Choroid plexus epithelial cell (primary cell): ENCODE measurements at regions not wholly inside any gene's neighbourhood (a gene's known extent, or its start where the extent isn't known, plus 50 kb on each side); places are given as distances from the start of the nearest gene placed in this dataset.

ENCODE experiments used
- DNase-seq: peaks from one replicate; pipeline ENCODE4 v3.0.0-alpha.2; 2010; ENCODE audit warnings: low read depth
- H3K4me3 ChIP-seq: 2 replicates; pipeline ENCODE4 v1.5.1; 2011; ENCODE audit warnings: low read depth, mild to moderate bottlenecking, control low read depth, low read length, moderate library complexity
- TF ChIP-seq, protein P1 (sequence below): conservative IDR thresholded peaks from 2 replicates; pipeline ENCODE4 v1.5.1; 2011; ENCODE audit warnings: low read depth, mild to moderate bottlenecking, control low read depth, inconsistent platforms, low read length, moderate library complexity

DNA sequence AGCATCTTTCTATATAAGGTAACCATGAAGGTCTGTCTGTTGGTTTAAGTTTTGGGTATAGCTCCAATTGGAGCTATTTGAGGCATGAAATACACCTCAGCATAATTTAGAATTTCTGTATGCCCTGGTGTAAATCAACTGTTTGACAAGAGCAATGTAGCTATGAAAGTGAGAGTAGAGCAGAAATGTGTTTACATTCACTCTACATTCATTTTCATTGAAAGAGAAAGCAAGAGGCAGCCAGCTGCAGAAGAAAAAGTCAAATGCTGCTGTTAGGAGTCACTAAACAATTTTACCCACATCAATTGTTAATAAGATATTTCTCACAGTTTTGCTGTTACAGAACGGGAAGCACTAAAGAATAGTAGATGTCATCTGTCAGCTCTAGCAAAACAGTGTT is 252.5 kb downstream of the SLC6A15 start:
- no peak for DNase-seq
- TF ChIP-seq, protein P1, sequence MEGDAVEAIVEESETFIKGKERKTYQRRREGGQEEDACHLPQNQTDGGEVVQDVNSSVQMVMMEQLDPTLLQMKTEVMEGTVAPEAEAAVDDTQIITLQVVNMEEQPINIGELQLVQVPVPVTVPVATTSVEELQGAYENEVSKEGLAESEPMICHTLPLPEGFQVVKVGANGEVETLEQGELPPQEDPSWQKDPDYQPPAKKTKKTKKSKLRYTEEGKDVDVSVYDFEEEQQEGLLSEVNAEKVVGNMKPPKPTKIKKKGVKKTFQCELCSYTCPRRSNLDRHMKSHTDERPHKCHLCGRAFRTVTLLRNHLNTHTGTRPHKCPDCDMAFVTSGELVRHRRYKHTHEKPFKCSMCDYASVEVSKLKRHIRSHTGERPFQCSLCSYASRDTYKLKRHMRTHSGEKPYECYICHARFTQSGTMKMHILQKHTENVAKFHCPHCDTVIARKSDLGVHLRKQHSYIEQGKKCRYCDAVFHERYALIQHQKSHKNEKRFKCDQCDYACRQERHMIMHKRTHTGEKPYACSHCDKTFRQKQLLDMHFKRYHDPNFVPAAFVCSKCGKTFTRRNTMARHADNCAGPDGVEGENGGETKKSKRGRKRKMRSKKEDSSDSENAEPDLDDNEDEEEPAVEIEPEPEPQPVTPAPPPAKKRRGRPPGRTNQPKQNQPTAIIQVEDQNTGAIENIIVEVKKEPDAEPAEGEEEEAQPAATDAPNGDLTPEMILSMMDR = no peak
- H3K4me3 ChIP-seq = no peak overlapping the region

DNA sequence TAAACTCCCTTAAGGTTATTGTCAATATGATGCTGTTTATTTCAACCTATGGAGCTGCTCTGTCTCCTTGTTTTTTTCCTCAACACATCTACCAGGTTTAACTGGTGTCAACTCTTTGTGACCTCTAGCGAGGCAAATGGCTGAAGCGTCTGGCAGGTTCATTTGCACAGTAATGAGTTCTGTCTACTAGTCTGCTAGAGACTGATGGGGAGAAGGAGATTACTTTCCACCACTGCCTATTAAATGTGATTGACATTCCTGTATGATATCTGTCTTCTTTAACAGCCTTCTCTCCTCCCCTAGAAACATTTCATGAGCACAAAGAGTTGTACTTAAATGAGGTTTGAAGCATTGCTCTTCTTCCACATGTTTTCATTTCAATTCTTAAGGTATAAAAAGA is 253.7 kb downstream of the SLC6A15 start:
- DNase-seq = no peak
- H3K4me3 ChIP-seq = no peak overlapping the region
- TF ChIP-seq, protein P1 = no peak

DNA sequence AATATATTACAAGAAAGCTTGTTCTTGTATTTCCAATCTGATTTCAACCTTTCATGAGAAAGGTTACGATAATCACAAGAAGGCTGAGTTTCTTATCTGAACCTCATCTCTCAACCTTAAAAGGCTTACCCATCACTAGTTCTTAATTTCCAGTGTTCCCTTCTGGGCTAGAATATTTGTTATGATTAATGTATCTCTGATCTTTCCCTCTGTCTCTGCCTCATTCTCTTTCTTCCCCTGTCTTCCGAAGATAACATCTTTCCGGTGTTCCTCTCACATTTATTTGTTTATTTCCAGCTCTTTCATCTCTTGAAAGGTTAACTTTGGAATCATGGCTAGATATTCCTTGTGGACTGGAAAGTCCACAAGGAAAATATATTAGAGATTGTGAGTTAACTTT is 255.9 kb downstream of the SLC6A15 start:
- TF ChIP-seq, protein P1 = no peak
- no peak for DNase-seq
- H3K4me3 ChIP-seq = no peak overlapping the region

DNA sequence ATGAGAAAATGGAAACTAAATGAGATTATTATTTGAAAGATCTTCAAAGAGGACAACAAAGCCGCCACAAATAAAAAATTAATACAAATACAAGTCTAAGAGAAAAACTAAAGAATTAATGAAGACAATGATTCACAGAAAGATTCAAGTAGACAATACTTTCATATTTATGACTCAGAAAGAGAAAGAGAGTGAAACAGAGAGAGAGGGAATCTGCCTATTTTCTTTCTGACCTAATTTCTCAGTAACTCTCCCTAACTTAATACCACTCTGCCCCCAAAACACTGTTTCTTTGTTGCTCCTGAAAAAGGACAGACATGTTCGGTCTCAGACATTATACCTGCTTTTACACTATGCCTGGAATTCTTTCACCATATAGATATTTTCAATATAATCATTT is 259.1 kb downstream of the SLC6A15 start:
- H3K4me3 ChIP-seq = no peak overlapping the region
- TF ChIP-seq, protein P1 = no peak
- DNase-seq = no peak

DNA sequence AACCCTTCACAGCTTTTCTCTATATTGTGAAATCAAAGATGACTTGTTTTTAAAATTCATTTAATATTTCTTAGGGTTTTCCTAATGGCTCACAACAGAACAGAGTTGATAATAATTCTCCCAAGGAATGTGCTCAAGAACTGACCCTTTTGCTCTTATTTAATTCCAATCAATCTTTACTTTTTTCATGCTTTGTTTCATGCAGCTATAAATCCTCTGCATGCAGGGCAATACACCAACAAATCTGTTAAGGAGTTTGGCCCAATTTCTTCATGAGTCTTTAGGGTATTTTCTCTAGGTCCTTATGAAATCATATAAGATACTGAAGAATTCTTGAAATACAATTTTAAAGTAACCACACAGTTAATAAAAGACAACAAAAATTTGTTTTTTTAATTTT is 264.2 kb downstream of the SLC6A15 start:
- no peak for DNase-seq
- TF ChIP-seq, protein P1 = no peak
- H3K4me3 ChIP-seq = no peak overlapping the region

DNA sequence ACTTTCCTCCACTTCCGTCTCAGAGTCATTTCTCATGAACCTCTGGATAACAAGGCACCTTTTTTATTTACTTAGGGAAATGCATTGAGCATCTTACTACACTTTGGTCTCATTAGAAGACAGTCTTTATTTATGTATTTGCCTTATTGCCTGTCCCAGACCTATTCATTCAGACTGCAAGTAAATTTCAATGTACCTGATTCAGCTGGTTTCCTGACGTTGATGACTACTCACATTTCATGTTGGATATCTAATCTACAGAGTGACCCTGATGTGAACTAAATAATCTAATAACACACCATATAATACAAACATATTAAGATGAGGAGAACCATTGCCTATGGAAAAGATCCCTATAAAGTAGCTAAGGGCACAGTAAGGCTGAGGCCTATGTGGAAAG is 267.7 kb downstream of the SLC6A15 start:
- no peak overlapping the region for H3K4me3 ChIP-seq
- DNase-seq = no peak
- TF ChIP-seq, protein P1 = no peak

DNA sequence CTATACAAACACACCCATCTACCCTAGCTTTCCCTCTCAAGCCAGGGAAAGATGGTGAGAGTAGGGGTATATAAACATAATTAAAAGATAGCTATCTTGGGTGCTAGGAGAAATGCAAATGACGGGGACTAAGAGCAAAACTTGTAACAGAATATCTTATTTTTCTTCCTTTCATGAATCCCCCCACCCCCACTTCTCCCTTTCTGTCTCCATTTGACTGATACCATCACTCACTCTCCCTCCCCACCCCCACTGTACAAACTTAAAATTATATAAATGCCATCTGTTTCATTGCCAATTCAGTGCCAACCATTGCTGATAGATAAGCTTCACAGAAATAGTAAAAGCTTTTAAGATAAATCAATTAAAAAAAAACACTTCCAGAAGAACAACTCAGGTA is 268.6 kb downstream of the SLC6A15 start:
- DNase-seq = no peak
- TF ChIP-seq, protein P1 = no peak
- no peak overlapping the region for H3K4me3 ChIP-seq
